ENCODE measurements at regions not wholly inside any gene's neighbourhood (a gene's known extent, or its start where the extent isn't known, plus 50 kb on each side); places are given as distances from the start of the nearest gene placed in this dataset.
"Not testable (repeated sequence)": the region's sequence is repeated elsewhere in the genome, so short reads cannot be mapped to it uniquely, and the experiment has no call there.

DNA sequence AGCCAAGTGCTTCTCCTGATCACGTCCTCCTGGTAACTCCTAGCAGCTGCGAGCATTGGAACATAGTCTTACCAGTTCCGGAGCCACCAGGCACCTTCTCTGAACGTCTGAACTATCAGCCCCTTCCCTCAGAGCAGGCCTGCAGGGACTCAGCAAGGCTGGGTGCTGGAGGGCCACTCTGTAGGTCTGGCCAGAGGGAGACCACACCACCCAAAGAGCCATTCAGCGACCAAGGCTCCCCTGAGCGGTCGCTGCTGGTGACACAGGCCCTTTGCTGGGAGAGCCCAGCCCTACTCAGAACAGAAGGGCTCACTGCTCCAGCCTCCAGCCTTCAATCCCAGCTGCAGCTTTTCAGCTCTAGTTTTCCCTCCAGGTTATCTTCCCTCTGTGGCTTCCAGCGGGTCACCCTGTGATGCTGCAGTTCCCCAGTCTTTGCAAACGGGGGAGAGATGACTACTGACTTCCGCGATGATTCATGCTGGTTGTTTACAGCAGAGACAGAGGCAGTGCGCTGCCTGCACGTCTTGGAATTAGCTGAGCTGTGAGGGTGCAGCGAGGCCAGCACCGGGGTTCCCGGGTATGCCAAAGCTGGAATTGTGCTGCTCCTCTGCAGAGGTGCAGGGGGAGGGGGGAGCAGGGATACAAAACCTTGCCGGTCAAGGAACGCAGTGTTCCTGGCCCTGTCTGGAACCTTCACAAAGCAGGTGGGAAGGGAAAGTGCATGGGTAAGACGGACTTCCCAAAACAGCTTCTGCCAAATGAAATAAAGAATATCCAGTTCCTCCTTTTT is 161.4 kb downstream of the LY86 start:
- no peak for DNase-seq

DNA sequence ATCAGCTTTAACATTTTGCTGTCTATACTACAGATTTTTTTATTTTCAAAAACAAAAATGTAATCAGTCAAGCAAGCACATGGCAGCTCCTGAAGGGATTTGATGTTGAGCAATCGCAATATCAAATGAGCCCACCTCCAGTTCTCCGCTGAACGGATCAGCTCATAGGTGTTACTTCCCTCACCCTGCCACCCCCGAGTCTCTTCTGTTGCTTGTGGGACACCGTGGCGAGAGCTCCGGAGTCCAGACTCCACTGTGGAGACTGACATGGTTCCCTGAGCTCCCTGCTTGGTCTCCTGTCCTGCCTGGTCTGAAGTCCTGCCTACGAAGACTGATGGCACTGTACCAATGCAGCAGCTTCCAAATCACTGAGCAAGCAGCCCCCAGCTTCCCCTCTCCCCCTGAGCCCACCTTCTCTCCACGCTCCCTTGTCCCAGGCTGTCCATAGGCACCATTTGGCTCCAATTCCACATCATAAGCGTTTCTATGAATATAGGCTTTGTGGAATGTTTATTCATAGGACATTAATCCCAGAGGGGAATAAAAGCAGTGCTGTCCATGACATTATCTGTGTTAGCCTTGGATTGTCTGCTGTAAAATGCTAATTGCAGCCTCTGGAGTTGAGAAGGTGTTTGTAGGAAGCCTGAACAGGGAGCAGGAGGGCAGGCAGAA is 162.2 kb downstream of the LY86 start:
- no peak for DNase-seq

DNA sequence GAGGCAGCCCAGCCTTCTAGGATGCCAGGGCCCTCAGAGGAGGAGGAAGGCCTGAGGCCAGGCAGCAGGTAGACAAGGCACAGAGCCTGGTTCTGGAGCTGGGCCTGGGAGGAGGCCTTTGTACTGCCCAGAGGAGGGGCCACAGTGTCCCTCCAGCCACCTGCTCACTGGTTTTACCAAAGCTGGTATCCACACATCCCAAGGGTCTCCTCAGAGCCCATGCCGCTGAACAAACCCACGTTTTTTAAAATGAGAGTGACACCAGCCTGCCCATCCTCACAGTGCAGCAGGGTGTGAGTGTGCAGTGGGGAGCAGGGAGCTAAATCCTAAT is 162.7 kb downstream of the LY86 start:
- no peak for DNase-seq

DNA sequence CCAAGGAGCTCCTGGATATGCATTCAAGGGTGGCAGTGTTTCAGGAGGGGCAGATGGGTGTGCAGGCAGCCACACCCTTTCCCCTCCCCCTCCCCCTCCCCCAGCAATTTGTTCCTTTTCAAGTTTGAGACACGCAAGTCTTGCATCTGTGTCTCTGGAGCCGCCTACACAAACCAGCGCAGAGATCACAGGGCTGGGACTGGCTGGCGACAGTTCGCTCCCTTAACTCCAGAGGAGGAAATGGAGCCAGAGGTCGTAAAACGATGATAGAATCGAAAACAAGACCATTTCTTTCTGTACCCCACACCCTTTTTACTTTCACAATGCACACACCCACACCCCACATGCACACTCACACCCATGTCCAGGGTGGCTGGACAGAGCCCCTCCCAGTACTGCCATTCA is 163.1 kb downstream of the LY86 start:
- no peak for DNase-seq

DNA sequence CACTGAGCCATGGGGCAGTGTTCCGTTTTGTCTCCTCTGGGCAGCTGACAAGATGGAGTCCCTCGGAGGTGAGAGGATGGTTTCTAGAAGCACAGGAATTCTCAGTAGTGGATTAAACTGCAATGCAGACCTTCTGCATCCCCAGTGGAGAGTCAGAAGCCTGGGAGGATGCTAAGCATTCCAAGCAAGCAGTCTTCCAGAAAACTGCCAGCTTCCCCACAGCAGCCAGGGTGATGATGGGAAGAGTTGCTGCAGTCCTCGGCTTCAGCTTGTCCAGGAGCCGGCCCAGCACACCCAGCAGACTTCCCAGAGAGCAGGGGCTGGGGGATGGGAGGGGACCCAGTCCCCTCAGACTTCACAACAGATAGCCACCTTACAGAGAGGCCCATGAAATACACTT is 163.6 kb downstream of the LY86 start:
- no peak for DNase-seq

DNA sequence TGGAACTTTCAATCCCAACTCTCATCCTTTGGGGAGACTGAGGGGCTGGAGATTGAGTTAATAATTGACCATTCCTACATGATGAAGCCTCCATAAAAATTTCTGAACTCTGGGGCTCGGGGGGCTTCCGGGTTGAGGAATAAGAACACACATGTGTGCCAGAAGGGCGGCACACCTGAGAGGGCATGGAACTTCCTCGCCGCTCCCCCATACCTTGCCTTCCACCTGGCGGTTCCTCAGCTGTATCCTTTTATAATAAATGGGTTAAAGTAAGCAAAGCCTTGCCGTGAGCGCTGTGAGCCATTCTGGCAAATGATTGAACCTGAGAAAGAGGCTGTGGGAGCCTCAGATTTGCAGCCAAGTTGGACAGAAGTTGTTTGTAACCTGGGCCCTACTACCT is 164.8 kb downstream of the LY86 start:
- no peak for DNase-seq

DNA sequence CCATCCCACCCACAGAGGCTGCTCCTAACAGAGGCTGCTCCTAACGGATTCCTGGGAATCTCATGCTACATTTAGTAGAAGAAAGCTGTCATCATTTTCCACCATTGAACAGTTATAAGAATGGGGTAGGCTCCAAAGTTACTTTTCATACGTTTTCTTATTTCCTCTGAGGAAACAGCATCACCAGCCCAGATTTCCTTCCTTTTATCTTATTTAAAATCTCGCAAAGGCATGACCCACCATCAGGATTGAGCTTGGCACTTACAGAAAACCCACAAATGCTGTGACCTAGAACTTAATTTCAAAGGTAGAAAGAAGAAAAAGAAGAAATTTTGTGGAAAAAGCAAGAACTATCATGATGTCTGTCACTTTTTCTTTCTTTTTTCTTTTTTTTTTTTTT is 168.0 kb downstream of the LY86 start:
- no peak for DNase-seq

DNA sequence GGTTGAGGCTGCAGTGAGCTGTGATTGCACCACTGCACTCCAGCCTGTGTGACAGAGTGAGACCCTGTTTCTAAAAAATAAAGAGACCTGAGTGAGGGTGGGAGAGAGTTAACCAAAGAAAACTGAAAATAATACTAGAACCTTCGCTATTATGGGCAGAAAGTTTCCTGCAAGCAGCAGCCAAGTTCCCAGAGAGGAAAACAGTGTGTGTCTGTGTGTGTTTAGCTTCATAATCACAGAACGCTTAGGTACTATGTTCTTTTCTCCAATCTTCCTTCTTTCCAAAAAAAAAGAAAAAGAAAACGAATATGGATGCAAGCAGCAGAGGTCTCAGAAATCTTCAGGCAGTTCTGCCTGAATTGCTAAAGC is 170.0 kb downstream of the LY86 start:
- DNase-seq: no peak

DNA sequence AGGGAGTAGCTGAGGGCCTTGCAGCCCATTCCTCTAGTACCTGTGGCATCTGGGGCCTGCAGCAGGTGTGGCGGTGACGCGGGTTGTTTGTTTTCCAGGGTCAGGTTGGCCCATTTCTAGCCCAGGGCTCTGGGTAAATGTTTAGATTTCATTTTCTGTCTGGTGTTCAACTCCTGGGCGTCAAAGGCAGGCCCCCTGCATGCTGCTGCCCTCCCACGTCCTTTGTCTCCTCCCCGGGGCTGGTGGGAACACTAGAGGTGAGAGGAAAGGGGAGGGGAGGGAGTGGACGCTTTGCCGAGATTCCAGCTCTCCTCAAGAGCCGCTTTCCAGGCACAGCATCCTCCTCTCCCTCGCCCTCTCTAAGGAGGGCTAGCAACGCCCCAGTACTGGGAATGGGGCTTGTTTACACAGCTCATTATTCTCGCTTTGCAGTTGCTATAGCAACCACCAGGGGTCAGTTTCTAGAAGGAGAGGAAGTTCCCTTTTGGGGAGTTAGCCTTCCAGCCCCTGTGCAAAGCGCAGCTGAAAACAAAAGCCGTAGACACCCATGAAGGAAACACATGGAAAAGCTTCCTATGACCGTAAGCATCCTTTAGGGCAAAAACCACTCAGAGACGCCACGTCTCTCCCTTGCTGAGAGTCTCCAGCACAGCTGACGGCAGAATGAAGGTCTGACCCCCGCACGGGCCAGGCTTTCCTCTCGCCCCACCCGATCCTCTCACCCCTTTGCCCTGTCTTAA is 170.6 kb downstream of the LY86 start:
- DNase-seq: peak; percentile 18

DNA sequence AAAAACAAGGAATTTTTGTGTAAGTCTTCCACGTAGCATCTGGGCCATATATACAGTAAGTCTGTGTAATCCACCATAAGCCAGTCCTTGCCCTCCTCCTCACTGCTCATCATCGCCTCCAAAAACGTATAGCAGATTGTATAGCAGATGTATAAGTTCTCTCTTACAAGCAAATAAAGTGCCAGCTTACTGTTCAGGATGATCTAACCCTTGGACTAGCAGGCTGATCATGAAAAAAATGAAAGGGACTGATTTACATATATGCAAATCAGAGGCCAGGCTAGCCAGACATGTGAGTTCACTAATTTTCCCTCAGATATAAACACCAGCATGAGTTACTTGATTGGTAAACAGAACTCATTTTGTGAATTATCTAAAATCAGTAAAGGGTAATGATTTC is 171.5 kb downstream of the LY86 start:
- DNase-seq: no peak

DNA sequence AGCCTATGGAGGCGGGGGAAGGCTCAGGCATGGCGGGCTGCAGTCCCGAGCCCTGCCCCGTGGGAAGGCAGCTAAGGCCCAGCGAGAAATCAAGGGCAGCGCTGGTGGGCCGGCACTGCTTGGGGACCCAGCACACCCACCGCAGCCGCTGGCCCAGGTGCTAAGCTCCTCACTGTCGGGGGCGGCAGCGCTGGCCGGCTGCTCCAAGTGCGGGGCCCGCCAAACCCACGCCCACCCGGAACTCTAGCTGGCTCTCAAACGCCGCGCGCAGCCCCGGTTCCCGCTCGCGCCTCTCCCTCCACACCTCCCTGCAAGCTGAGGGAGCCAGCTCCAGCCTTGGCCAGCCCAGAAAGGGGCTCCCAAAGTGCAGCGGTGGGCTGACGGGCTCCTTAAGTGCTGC is 174.0 kb downstream of the LY86 start:
- not testable (repeated sequence) for DNase-seq

DNA sequence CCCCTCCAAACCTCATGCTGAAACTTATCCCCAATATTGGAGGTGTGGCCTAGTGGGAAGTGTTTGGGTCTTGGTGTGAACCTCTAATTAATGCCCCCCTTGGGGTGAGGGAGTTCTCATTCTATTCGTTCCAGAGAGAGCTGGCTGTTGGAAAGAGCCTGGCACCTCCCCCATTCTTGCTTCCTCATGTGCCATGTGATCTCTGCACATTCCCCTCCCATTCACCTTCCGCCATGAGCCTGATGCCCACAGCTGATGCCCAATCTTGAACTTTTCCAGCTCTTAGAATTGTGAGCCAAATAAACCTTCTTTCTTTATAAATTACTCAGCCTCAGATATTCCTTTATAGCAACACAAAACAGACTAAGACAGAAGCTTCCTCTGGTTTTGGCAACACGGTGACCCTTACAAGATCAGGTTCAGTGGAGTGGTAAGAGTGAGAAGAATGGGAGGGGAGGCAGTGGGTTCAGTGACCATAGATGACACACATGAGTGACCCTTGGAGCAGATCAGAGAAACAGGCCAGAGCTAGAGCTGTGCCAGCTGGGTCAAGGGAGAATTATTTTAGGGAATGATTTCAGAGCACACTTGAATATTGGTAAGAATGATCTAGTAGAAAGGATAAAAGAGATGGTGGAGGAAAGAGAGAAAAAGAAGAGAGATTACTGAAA is 176.4 kb downstream of the LY86 start:
- DNase-seq: no peak

DNA sequence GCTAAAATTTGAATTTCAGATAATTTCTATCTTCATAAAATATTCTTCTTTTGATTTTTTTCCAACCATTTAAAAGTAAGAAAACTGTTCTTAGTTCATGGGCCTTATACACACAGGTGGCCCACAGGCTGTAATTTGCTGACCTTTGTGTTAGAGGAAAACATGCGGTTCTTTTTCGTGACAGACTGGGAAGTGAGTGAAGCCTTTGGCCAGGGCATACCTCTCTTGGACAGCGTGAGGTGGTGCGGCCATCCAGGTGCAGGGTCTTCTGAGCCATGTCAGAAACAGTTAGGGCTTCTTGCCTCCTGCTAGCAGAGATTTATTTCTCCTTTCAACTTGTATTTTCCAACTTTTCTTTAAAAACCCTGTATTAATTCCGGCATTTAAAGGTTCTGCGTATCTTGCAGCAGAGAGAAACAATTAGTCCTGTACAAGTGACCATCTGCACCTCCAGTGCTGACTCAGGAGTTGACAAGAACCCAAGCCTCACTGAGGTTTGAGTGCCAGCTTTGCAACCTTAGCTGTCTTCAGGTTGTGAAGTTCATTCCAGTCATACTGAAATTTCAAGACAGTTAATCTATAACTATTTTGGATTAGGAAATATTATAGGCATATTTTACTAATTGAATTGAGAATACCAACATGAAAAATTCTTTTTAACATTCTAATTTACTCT is 177.8 kb downstream of the LY86 start:
- DNase-seq: no peak

DNA sequence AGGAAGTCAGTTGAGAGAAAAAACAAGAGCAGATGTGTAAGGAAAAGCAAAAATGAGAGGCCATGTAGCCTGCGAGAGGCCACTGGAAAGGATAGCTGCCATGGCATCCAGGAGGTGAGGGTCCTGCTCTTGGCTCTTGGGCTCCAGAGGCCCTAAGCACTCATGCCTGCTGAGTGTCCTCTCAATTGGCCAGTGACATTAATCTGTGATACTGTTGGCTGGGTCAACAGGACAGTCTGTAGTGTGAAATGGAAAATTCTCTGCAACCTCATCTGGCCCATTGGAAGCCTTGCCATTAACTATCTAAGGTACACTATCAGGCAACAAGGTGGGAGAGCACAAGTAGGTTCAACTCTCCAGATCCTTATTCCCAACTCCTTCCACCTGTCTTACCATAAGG is 180.9 kb downstream of the LY86 start:
- no peak for DNase-seq

DNA sequence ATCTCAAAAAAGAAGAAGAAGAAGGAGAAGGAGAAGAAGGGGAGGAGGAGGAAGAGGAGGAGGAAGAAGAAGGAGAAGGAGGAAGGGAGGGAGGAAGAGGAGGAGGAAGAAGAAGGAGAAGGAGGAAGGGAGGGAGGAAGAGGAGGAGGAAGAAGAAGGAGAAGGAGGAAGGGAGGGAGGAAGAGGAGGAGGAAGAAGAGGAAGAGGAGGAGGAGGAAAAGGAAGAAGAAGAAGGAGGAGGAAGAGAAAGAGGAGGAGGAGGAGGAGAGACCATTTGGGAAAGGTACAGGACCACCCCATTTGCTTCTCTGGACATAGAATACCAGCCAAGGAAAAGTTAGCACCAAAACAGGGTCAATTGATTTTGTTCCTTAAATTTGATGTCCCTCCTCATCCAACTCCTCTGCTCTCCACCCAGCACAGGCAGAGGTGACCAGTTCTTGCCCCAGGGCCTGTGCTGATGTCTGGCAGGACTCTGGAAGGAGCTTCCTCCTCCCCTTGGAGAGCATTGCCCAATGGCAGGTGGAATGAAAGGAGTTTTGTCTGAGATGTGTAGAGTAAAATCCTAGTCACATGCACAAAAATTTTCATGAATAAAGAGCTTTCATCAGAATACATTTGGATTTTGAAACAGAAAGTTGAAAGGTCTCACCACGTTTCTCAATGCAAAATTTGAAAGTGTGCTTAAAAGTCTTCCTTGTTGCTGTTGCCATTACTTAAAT is 182.9 kb downstream of the LY86 start:
- no peak for DNase-seq

DNA sequence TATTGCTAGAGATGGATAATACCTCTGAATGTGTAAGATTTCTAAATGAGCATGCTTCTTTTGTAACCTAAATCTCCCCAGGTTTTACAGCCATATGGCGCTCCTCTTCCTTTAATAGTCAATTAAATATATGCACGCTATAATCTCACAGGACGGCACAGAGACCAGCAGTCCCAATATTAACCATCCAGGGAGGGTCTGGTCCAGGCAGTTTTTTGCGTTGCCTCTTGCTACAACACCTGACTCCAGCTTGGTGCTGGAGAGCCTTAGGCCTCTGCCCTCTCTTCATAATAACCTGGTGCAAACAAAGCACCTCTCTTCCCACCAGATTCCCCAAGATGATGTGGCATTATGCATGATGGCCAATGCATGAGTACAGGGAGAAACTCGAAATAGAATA is 183.4 kb downstream of the LY86 start:
- no peak for DNase-seq

DNA sequence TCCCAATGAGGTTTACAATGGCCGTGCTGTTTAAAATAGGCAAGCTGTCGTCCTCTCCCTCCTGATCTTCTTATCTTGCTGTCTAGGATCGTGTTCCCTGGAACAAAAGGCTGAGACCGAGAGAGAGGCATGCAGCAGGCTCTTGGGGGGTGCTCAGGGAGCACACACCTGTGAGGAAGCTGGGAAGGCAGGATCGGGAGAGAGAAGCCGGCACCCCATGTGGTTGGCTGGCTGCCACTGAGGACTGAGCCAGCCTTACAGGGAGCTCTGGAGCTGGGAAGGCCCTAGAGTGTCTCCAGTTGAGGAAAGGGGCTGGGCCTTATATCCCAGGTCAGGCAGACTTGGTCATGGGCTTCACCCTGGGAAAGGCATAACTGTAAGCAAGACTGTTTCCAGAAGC is 184.2 kb downstream of the LY86 start:
- no peak for DNase-seq

DNA sequence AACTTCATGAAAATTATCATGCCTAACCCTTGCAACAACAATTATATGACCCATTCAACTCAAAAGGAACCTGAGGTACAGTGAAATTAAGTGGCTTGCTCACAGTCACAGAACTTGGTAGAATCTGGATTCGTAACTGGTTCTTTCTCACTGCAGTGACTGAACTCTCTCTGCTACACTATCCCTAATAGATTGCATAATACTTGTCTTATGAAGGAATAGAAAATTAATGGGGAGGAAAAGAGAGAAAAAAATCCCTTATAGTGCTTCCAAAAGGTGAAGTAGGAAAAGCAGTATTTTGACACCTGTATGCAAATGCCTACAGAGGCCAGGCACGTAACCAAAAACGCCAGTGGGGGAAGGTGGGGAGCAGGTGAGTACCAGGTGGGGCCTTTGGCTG is 186.6 kb downstream of the LY86 start:
- no peak for DNase-seq

DNA sequence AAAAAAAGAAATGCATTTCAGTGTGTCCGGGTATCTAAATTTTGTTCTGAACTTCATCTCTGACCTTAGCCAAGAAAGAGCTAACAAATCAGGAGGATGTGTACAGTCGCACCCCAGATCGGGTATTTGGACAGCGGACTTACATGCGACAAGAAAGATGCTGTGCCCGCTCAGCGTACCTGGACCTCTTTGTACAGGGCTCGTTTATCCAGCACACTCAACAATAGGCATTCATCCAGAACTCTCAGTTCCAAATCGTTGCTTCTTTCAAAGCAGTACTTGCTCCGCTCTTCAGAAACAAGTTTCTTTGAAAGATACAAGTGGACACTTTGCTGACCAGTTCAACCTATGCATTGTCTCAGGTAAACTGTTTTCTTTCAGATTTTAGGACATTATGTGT is 191.7 kb downstream of the LY86 start:
- peak; percentile 44 for DNase-seq

DNA sequence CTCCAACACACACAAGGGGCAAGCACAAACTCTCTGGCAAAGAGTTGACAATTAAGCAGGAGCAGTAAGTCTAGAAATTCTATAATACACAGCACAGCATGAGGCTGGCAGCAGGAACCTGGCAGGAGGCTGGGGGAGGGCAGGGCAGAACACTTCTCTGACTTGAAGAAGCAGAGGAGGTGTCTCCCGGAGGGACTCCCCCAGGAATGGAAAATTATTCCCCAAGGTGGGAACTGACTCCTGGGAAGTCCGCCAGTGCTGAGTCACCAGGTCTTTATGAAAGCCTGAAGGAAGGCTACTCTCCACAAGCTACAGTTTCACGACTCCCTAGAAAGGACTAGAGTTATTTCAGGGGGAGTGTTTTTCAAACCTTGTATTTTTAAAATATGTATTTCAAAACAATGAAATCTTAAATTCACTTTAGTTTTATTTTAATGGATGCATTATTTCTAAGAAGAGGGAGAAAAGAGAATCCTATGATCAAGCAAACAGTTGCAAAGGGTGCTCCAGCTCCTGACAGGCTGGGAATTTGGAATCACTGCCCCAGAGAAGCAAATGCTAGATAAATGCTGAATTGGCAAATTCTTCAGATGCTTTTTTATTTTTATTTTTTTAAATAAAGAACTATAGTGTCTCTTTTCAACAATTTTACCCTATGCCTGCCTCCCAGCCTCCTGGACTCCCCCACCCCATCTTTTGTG is 192.8 kb downstream of the LY86 start:
- no peak for DNase-seq

DNA sequence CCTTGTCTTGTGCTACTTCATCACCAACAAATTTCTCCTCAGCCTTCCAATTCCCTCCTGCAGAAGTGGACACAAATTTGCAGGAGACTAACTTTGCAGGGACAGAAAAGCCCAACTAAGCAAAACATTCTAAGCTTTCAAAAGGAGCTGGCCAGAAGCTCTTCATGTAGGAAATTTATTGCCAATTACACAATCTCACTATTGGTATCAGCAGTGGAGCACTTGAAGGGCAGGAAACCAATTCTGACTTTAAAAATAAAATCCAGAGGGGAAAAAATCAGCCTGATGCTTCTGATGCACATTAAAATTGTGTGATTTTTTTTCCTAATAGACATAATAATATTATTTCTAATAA is 193.3 kb downstream of the LY86 start:
- no peak for DNase-seq

DNA sequence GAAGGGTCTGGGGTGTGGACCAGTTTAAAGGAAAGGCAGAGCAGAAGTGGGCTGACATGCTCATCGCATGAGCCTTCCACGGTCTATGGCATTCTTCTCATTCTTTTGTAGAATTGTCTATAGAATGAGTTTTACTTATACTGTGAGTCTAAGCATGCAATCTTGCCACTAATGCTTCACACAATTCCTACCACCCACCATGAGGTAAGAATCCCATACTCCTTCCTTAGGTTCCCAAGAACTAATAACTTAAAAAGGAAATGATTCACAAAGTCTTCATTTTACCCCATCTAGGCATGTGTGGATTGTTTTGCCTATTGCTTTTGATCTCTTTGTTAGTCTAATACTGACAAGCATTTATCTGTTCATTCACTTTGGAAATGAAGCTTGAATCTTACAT is 195.2 kb downstream of the LY86 start:
- no peak for DNase-seq
